Fibroblast of lung (primary cell): ENCODE measurements at regions not wholly inside any gene's neighbourhood (a gene's known extent, or its start where the extent isn't known, plus 50 kb on each side); places are given as distances from the start of the nearest gene placed in this dataset.

Experiments
- CTCF ChIP-seq, 2 donors: IDR thresholded peaks in 1 of 2; conservative IDR thresholded peaks in 1 of 2; 1 replicate in 1 of 2; 2 replicates in 1 of 2; pipeline ENCODE4 v1.5.1; 2011 to 2012; ENCODE audit warnings: low read length in 2 of 2, control low read depth in 1 of 2, inconsistent platforms in 1 of 2, low read depth in 1 of 2, mild to moderate bottlenecking in 1 of 2
- EZH2 ChIP-seq: IDR thresholded peaks from 2 replicates; pipeline ENCODE4 v1.5.1; 2012; ENCODE audit warnings: low read length, control low read depth, mild to moderate bottlenecking; ENCODE audit errors: missing control alignments

GRCh38 chr5:129271308-129271707, 176.8 kb downstream of the ISOC1 start:
- TF ChIP-seq EZH2 (no peak), CTCF (conservative IDR thresholded peaks at IDR 0.05 in 1 of 2, IDR thresholded peaks at IDR 0.05 in 1 of 2; ENCODE audit: low read depth in 1 of 2, low read length in 2 of 2) (peak; percentile 10 to 13)
